HCT116 (cell line): ENCODE measurements at regions not wholly inside any gene's neighbourhood (a gene's known extent, or its start where the extent isn't known, plus 50 kb on each side); places are given as distances from the start of the nearest gene placed in this dataset.

Experiments used
- ATAC-seq: fragments of 200-7000 bp; cut with Tn5 transposase; 2 replicates; pipeline ENCODE4 v1.9.1; 2020; ENCODE audit warnings: mild to moderate bottlenecking, moderate library complexity
- BruUV-seq: library from RNA; stranded (reverse); fragments of 400-500 nt; replicated peaks from 2 replicates; lab custom pipeline; 2021; lab: Mats Ljungman, UMichigan
- CTCF ChIA-PET: fragments of 300-600 bp; sonication (Branson Sonifier 250); formaldehyde crosslinking; loops from one replicate; lab custom pipeline; 2021; ENCODE audit warnings: antibody characterized with exemption; lab: Charles Lee
- POLR2A ChIA-PET: fragments of 300-600, 350-600 bp; sonication (Branson Sonifier 250); formaldehyde crosslinking; loops from one replicate; lab custom pipeline; 2021; ENCODE audit warnings: antibody characterized with exemption; lab: Charles Lee
- RAD21 ChIA-PET, 2 experiments: fragments of 300-600 bp; sonication (Branson Sonifier 250); formaldehyde crosslinking; loops; one replicate each; lab custom pipeline; 2023; ENCODE audit warnings: low total read pairs in 2 of 2; ENCODE audit not compliant: uncharacterized antibody in 2 of 2, unreplicated experiment in 2 of 2, low non-redundant PET in 1 of 2; lab: Charles Lee
- DNase-seq: peaks from one replicate; pipeline ENCODE4 v3.0.0-alpha.2; 2010; ENCODE audit warnings: low read depth, low spot score
- H2AFZ ChIP-seq: fragments of 200-600 bp; shearing (Covaris generic), sonication (generic); 2 replicates; pipeline ENCODE4 v1.6.1; 2017; ENCODE audit warnings: low read depth, mixed run types, mixed read lengths, antibody characterized with exemption, low read length; ENCODE audit not compliant: poor library complexity, severe bottlenecking
- H3K27ac ChIP-seq: 2 replicates; pipeline ENCODE4 v1.5.1; 2012; ENCODE audit warnings: low read depth, low read length
- H3K27me3 ChIP-seq: fragments of 200-600 bp; sonication (generic); 2 replicates; pipeline ENCODE4 v1.6.1; 2016; ENCODE audit warnings: mixed run types, low read length, mixed read lengths; ENCODE audit not compliant: insufficient read depth
- H3K36me3 ChIP-seq, 2 experiments: fragments of 200-500 bp in 1 of 2; fragments of 200-600 bp in 1 of 2; sonication (Bioruptor generic) in 1 of 2; sonication (generic) in 1 of 2; 2 replicates each; pipeline versions ENCODE4 v1.5.1 to v1.6.1; 2014 to 2016; ENCODE audit warnings: low read length in 2 of 2, inconsistent platforms in 1 of 2, mixed read lengths in 1 of 2, mixed run types in 1 of 2; ENCODE audit not compliant: insufficient read depth in 2 of 2, control insufficient read depth in 1 of 2
- H3K4me1 ChIP-seq, 2 experiments: fragments of 200-600 bp in 1 of 2; sonication (generic) in 1 of 2; 2 replicates each; pipeline versions ENCODE4 v1.5.1 to v1.6.1; 2012 to 2017; ENCODE audit warnings: low read length in 2 of 2, inconsistent platforms in 1 of 2, mild to moderate bottlenecking in 1 of 2, mixed read lengths in 1 of 2, mixed run types in 1 of 2, moderate library complexity in 1 of 2; ENCODE audit not compliant: insufficient read depth in 2 of 2, control insufficient read depth in 1 of 2
- H3K4me2 ChIP-seq: fragments of 200-600 bp; sonication (generic); 2 replicates; pipeline ENCODE4 v1.6.1; 2017; ENCODE audit warnings: mixed run types, low read length, mixed read lengths
- H3K4me3 ChIP-seq, 2 experiments: fragments of 200-600 bp in 1 of 2; sonication (generic) in 1 of 2; replicated peaks in 1 of 2; 2 replicates each; pipeline ENCODE4 v1.5.1; 2011 to 2016; ENCODE audit warnings: low read length in 2 of 2, control low read depth in 1 of 2, low read depth in 1 of 2, mild to moderate bottlenecking in 1 of 2, mixed read lengths in 1 of 2, mixed run types in 1 of 2
- H3K79me2 ChIP-seq: fragments of 200-600 bp; sonication (generic); 2 replicates; pipeline ENCODE4 v1.6.1; 2017; ENCODE audit warnings: mild to moderate bottlenecking, mixed run types, low read length, moderate library complexity, mixed read lengths; ENCODE audit not compliant: insufficient read depth
- H3K9ac ChIP-seq: fragments of 200-600 bp; sonication (generic); 2 replicates; pipeline ENCODE4 v1.6.1; 2016; ENCODE audit warnings: low read length, mixed read lengths
- H3K9me2 ChIP-seq: fragments of 200-600 bp; sonication (generic), shearing (Covaris generic); 2 replicates; pipeline ENCODE4 v1.6.1; 2017; ENCODE audit warnings: mixed run types, mild to moderate bottlenecking, moderate library complexity; ENCODE audit not compliant: insufficient read depth
- H3K9me3 ChIP-seq, 2 experiments: fragments of 200-500 bp in 1 of 2; fragments of 200-600 bp in 1 of 2; sonication (Bioruptor generic) in 1 of 2; sonication (generic) in 1 of 2; 2 replicates each; pipeline ENCODE4 v1.6.1; 2014 to 2017; ENCODE audit warnings: low read length in 2 of 2, mixed read lengths in 2 of 2, inconsistent platforms in 1 of 2, low read depth in 1 of 2, mild to moderate bottlenecking in 1 of 2, mixed run types in 1 of 2, moderate library complexity in 1 of 2; ENCODE audit not compliant: control insufficient read depth in 1 of 2, insufficient read depth in 1 of 2
- H4K20me1 ChIP-seq: fragments of 200-600 bp; sonication (generic), shearing (Covaris generic); 2 replicates; pipeline ENCODE4 v1.6.1; 2017; ENCODE audit warnings: mixed run types, mild to moderate bottlenecking, moderate library complexity; ENCODE audit not compliant: insufficient read depth
- CEBPB ChIP-seq: IDR thresholded peaks from 2 replicates; pipeline ENCODE4 v1.6.1; 2012; ENCODE audit warnings: low read depth
- EZH2 ChIP-seq: fragments of 200-600 bp; sonication (generic); IDR thresholded peaks from 2 replicates; pipeline ENCODE4 v1.6.1; 2017; ENCODE audit warnings: antibody characterized with exemption, mixed run types
- EZH2phosphoT487 ChIP-seq: fragments of 200-600 bp; IDR thresholded peaks from 2 replicates; pipeline ENCODE4 v1.6.1; 2018; ENCODE audit warnings: antibody characterized with exemption, borderline replicate concordance
- POLR2AphosphoS5 ChIP-seq: IDR thresholded peaks from 2 replicates; pipeline ENCODE4 v1.6.1; 2011; ENCODE audit warnings: mild to moderate bottlenecking, low read depth, low read length, moderate library complexity
- REST ChIP-seq: IDR thresholded peaks from 2 replicates; pipeline ENCODE4 v1.6.1; 2012; ENCODE audit warnings: low read depth
- SIN3A ChIP-seq: IDR thresholded peaks from 2 replicates; pipeline ENCODE4 v1.6.1; 2012; ENCODE audit warnings: low read depth
- SP1 ChIP-seq: IDR thresholded peaks from 2 replicates; pipeline ENCODE4 v1.6.1; 2012; ENCODE audit warnings: low read depth
- SRF ChIP-seq: IDR thresholded peaks from 2 replicates; pipeline ENCODE4 v1.6.1; 2012; ENCODE audit warnings: low read depth
- ZBTB33 ChIP-seq: IDR thresholded peaks from 2 replicates; pipeline ENCODE4 v1.6.1; 2011; ENCODE audit warnings: mild to moderate bottlenecking, low read length, moderate library complexity; ENCODE audit not compliant: insufficient replicate concordance; ENCODE audit errors: extremely low read depth
- intact Hi-C: fragments of 100-400 bp; cut with micrococcal nuclease; formaldehyde crosslinking; loops from 2 replicates; pipeline ENCODE4 v1.10.0; 2022

- H3K27me3 ChIP-seq = no peaks in the 10 kb centered on the region
- H3K27ac ChIP-seq = no peak overlapping the region
- no peak overlapping the region for H3K9ac ChIP-seq
- no peak for DNase-seq
- no peaks in the 10 kb centered on the region; a peak in 1 of 4 replicates for H3K4me1 ChIP-seq
- no peaks in the 10 kb centered on the region for H3K79me2 ChIP-seq
- H3K36me3 ChIP-seq = no peaks in the 10 kb centered on the region
- no peak for TF ChIP-seq REST
- no peak for TF ChIP-seq POLR2AphosphoS5
- TF ChIP-seq SP1 = no peak
- TF ChIP-seq, all 23 proteins: peak for 0
- RAD21 ChIA-PET = no interaction called here
- H3K4me3 ChIP-seq = no peak overlapping the region
- no peaks in the 10 kb centered on the region for H4K20me1 ChIP-seq
- no peak overlapping the region for H2AFZ ChIP-seq
- BruUV-seq = no TSS peak
- intact Hi-C loops = no loop called here
- no peaks in the 10 kb centered on the region for H3K9me2 ChIP-seq
- no peaks in the 10 kb centered on the region for H3K9me3 ChIP-seq
- ATAC-seq = no peak
- no peak overlapping the region for H3K4me2 ChIP-seq
- CTCF ChIA-PET = no interaction called here
- POLR2A ChIA-PET = no interaction called here
These were observed 331.6 kb downstream of the DLEU7 start for GRCh38 chr13:50511877-50512341.

GRCh38 chr13:50512474-50513299 lies 330.8 kb downstream of the DLEU7 start:
- H3K4me2 ChIP-seq = no peak overlapping the region
- no peaks in the 10 kb centered on the region for H3K9me3 ChIP-seq
- H3K4me3 ChIP-seq = no peak overlapping the region
- H3K9me2 ChIP-seq = no peaks in the 10 kb centered on the region
- no peak overlapping the region for H2AFZ ChIP-seq
- CTCF ChIA-PET = no interaction called here
- BruUV-seq = no TSS peak
- no peaks in the 10 kb centered on the region for H3K27me3 ChIP-seq
- POLR2A ChIA-PET = no interaction called here
- no peaks in the 10 kb centered on the region for H3K36me3 ChIP-seq
- intact Hi-C loops = no loop called here
- RAD21 ChIA-PET = no interaction called here
- no peaks in the 10 kb centered on the region for H3K79me2 ChIP-seq
- no peaks in the 10 kb centered on the region; a peak in 1 of 4 replicates for H3K4me1 ChIP-seq
- no peaks in the 10 kb centered on the region for H4K20me1 ChIP-seq
- DNase-seq (no peak), ATAC-seq (no peak)
- no peak overlapping the region for H3K27ac ChIP-seq
- H3K9ac ChIP-seq = no peak overlapping the region
- TF ChIP-seq SRF (no peak), REST (no peak), CEBPB (no peak), EZH2 (no peak), SIN3A (no peak), ZBTB33 (no peak), EZH2phosphoT487 (no peak)
